Progenitor cell of endocrine pancreas (in vitro differentiated cells): ENCODE measurements at regions not wholly inside any gene's neighbourhood (a gene's known extent, or its start where the extent isn't known, plus 50 kb on each side); places are given as distances from the start of the nearest gene placed in this dataset.
A peak's percentile ranks its signal among the peaks of the same experiment; 100 is the strongest.
"Not testable (repeated sequence)": the region's sequence is repeated elsewhere in the genome, so short reads cannot be mapped to it uniquely, and the experiment has no call there.

Experiments used
- DNase-seq: peaks from one replicate; pipeline ENCODE4 v3.0.0; 2021; ENCODE audit warnings: low spot score; ENCODE audit not compliant: unreplicated experiment
- H3K27ac Mint-ChIP-seq: 2 replicates; pipeline ENCODE4 v1.8.0; 2021; ENCODE audit warnings: mild to moderate bottlenecking, moderate library complexity, mixed read lengths
- H3K27me3 Mint-ChIP-seq: 2 replicates; pipeline ENCODE4 v1.8.0; 2021; ENCODE audit warnings: mixed read lengths
- H3K36me3 Mint-ChIP-seq: 2 replicates; pipeline ENCODE4 v1.8.0; 2022; ENCODE audit warnings: mixed read lengths; ENCODE audit not compliant: insufficient read depth
- H3K4me1 Mint-ChIP-seq: 2 replicates; pipeline ENCODE4 v1.8.0; 2021; ENCODE audit warnings: low read depth, mixed read lengths
- H3K4me3 Mint-ChIP-seq: 2 replicates; pipeline ENCODE4 v1.8.0; 2021; ENCODE audit warnings: low read depth, mild to moderate bottlenecking, moderate library complexity, mixed read lengths
- H3K9me3 Mint-ChIP-seq: 2 replicates; pipeline ENCODE4 v1.8.0; 2021; ENCODE audit warnings: low read depth, mixed read lengths
- TF ChIP-seq, protein P1 (sequence below): fragments of 200-600 bp; sonication (generic); IDR thresholded peaks from one replicate; pipeline ENCODE4 v1.5.0; 2021; ENCODE audit warnings: antibody characterized with exemption, mild to moderate bottlenecking; ENCODE audit not compliant: unreplicated experiment

DNA sequence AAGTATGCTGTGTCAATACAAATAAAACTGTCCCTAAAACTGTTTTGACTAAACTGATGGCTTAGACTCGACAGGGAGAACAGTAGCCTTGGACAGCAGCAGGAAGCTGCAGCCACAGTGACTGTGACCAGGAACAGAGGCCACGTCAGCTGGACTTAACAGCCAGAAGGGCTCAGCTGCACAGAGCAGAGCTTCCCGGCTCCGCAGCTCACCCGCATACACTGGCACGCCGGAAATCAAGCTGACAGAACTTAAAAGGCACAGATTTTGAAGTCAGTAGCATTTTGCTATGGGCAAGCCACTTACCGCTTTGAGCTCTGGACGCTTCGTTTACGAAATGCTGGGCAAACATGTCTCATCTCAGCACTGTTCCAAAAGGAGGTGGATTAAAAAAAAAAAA is 769.7 kb upstream of the AUTS2 start:
- no peaks in the 10 kb centered on the region for H3K27me3 Mint-ChIP-seq

DNA sequence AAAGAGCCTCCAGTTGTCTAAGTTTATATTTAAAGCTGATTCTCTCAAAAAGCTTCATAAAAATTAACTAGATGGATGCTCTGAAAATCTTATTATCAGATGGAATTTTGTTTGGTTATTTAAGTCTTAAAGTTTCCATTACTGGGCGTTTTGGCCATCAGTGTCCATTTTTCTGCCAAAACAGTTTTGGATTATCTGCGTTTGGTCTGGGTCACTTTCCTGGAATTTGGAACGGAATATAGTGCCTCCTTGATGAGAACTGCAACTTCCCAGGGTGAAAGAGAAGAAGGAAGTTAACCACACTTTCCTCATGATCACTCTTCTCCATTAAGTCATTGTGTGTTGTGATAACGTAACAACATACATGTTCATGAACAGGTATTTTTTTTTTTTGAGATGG is 764.9 kb upstream of the AUTS2 start:
- no peak overlapping the region for H3K27ac Mint-ChIP-seq
- H3K4me3 Mint-ChIP-seq = no peak overlapping the region
- H3K27me3 Mint-ChIP-seq = no peaks in the 10 kb centered on the region
- peaks cover 6% of the 10 kb centered on the region for H3K36me3 Mint-ChIP-seq
- H3K9me3 Mint-ChIP-seq = peaks cover 10% of the 10 kb centered on the region
- H3K4me1 Mint-ChIP-seq = no peaks in the 10 kb centered on the region
- no peak for DNase-seq
- TF ChIP-seq, protein P1, sequence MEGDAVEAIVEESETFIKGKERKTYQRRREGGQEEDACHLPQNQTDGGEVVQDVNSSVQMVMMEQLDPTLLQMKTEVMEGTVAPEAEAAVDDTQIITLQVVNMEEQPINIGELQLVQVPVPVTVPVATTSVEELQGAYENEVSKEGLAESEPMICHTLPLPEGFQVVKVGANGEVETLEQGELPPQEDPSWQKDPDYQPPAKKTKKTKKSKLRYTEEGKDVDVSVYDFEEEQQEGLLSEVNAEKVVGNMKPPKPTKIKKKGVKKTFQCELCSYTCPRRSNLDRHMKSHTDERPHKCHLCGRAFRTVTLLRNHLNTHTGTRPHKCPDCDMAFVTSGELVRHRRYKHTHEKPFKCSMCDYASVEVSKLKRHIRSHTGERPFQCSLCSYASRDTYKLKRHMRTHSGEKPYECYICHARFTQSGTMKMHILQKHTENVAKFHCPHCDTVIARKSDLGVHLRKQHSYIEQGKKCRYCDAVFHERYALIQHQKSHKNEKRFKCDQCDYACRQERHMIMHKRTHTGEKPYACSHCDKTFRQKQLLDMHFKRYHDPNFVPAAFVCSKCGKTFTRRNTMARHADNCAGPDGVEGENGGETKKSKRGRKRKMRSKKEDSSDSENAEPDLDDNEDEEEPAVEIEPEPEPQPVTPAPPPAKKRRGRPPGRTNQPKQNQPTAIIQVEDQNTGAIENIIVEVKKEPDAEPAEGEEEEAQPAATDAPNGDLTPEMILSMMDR = no peak

More for the DNA sequence above, 769.7 kb upstream of the AUTS2 start:
- peak overlapping the region; percentile 52 for H3K27ac Mint-ChIP-seq
- H3K36me3 Mint-ChIP-seq = peaks cover 15% of the 10 kb centered on the region
- H3K4me3 Mint-ChIP-seq = no peak overlapping the region
- H3K9me3 Mint-ChIP-seq = peaks cover 33% of the 10 kb centered on the region
- TF ChIP-seq, protein P1 = no peak
- no peak for DNase-seq
- peaks cover 5% of the 10 kb centered on the region for H3K4me1 Mint-ChIP-seq

DNA sequence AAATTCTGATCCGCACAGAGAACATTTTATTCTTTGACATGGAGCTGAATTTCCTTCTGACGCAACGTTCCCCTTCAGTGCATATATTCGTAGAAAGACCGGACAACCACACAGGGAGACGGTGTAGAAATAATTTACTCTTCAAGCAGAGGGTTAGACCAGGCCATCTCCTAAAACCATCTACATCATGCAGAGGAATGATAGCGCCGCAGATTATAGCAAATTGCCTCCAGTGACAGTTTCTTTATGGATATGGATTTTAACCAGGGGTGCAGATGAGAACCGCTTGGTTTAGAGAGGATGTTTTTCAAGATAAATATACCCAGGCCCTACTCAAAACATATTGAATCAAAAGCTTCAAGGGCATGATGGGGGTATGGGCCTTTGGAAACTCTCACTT is 759.3 kb upstream of the AUTS2 start:
- Mint-ChIP-seq H3K27ac (no peak overlapping the region), H3K4me3 (no peak overlapping the region), H3K36me3 (no peaks in the 10 kb centered on the region), H3K9me3 (no peaks in the 10 kb centered on the region), H3K27me3 (peaks cover 3% of the 10 kb centered on the region), H3K4me1 (peaks cover 6% of the 10 kb centered on the region)
- TF ChIP-seq, protein P1 = no peak
- no peak for DNase-seq

DNA sequence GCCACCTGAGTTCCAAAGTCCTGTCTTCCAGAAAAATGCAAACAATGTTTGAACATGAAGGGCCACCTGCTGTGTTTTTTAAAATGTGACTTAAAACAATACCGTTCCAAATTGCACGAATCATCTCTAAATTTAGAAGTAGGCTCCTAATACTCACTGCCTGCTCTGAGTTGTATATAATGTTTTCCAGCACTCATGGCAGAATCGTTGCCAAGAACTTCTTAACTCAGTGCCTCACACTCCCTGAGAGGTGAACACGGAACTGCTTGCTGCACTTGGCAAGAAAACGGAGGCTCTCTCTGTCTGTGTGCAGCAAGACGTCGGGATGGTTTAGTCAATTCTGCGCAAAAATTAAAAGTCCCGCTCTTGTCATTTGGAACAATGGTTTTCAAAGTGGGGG is 757.3 kb upstream of the AUTS2 start:
- Mint-ChIP-seq H3K36me3 (no peaks in the 10 kb centered on the region), H3K4me1 (peaks cover 6% of the 10 kb centered on the region), H3K4me3 (no peak overlapping the region), H3K27ac (no peak overlapping the region), H3K9me3 (no peaks in the 10 kb centered on the region), H3K27me3 (peaks cover 3% of the 10 kb centered on the region)
- TF ChIP-seq, protein P1 = no peak
- DNase-seq = no peak

DNA sequence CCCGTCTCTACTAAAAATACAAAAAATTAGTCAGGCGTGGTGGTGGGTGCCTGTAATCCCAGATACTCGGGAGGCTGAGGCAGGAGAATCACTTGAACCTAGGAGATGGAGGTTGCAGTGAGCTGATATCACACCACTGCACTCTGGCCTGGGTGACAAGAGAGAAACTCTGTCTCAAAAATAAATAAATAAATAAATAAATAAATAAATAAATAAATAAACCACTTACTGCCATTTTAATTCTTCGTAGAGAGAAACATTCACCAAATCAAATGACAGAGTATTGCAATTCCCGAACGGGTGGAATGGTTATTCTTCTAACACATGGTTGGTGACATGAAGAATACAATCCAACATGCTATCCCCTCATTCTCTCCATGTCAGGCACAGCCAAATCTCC is 754.3 kb upstream of the AUTS2 start:
- not testable (repeated sequence) for H3K27me3 Mint-ChIP-seq, DNase-seq, H3K4me3 Mint-ChIP-seq, H3K9me3 Mint-ChIP-seq, H3K27ac Mint-ChIP-seq, H3K36me3 Mint-ChIP-seq
- H3K4me1 Mint-ChIP-seq = peaks cover 12% of the 10 kb centered on the region

DNA sequence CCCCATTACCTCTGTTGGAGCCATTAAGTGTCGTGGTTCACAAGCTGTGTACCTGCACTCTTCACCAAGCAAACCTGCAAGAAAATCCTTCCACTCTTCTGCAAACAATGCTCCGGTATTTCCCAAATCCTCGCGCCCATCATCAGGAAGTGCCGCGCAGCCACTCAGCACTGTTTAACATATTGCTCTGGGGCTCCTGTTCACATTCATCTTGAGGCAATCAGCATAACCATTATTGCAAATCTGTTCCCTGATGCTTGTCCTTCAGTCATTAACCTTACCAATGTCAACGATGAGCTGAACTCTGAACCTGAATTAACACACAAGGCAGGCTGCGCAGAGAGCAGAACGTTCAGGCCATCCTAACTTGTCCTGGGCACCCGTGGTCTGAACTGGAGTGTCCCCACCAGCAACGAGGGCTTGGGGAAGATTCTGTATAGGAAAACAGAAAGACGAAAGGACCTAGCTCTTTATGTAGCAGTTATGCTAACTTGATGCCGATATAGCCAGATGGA is 751.4 kb upstream of the AUTS2 start:
- TF ChIP-seq, protein P1 = no peak
- Mint-ChIP-seq H3K9me3 (no peaks in the 10 kb centered on the region), H3K4me3 (no peak overlapping the region), H3K36me3 (no peaks in the 10 kb centered on the region), H3K27ac (no peak overlapping the region), H3K27me3 (no peaks in the 10 kb centered on the region), H3K4me1 (peaks cover 5% of the 10 kb centered on the region)
- no peak for DNase-seq
